DOHH2 (cell line): ENCODE measurements at regions not wholly inside any gene's neighbourhood (a gene's known extent, or its start where the extent isn't known, plus 50 kb on each side); places are given as distances from the start of the nearest gene placed in this dataset.

Source experiments
- EZH2phosphoT487 ChIP-seq: fragments of 200-600 bp; sonication (generic); IDR thresholded peaks from 2 replicates; pipeline ENCODE4 v1.6.1; 2017; ENCODE audit warnings: borderline replicate concordance, mild to moderate bottlenecking, antibody characterized with exemption, low read length, moderate library complexity, mixed read lengths
- TF ChIP-seq, protein P1 (sequence below): fragments of 200-600 bp; sonication (generic); IDR thresholded peaks from one replicate; pipeline ENCODE4 v1.5.1; 2014; ENCODE audit warnings: antibody characterized with exemption, mild to moderate bottlenecking, low read depth, low read length; ENCODE audit not compliant: poor library complexity, severe bottlenecking

DNA sequence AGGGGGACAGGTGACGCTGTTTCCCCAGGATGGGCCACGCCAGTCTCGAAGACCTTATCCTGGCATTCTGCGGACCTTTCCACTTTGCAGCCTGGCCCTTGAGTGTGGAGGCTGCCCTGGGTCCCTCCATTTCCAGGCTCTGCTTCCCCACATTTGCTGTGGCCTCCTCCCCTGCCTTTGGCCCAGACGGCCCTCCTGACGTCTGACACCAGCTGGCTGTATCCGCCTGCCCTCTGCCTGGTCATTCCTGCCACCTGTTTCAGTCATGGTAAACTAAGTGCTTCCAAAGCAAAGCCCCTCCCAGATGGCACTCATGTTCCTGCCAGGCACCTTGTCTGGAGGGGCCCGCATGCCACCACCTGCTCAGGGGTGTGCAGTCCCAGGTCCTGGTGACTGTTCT, 95.1 kb downstream of the ASB1 start:
- TF ChIP-seq, protein P1, sequence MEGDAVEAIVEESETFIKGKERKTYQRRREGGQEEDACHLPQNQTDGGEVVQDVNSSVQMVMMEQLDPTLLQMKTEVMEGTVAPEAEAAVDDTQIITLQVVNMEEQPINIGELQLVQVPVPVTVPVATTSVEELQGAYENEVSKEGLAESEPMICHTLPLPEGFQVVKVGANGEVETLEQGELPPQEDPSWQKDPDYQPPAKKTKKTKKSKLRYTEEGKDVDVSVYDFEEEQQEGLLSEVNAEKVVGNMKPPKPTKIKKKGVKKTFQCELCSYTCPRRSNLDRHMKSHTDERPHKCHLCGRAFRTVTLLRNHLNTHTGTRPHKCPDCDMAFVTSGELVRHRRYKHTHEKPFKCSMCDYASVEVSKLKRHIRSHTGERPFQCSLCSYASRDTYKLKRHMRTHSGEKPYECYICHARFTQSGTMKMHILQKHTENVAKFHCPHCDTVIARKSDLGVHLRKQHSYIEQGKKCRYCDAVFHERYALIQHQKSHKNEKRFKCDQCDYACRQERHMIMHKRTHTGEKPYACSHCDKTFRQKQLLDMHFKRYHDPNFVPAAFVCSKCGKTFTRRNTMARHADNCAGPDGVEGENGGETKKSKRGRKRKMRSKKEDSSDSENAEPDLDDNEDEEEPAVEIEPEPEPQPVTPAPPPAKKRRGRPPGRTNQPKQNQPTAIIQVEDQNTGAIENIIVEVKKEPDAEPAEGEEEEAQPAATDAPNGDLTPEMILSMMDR: no peak
- no peak for TF ChIP-seq EZH2phosphoT487
